ENCODE measurements at regions not wholly inside any gene's neighbourhood (a gene's known extent, or its start where the extent isn't known, plus 50 kb on each side); places are given as distances from the start of the nearest gene placed in this dataset.

GRCh38 chr3:67090474-67090873 lies 92.4 kb downstream of the KBTBD8 start:
- no peaks in the 10 kb centered on the region for H3K9me3 ChIP-seq (ENCODE audit: insufficient read depth, low read depth, low read length)
- H3K27me3 ChIP-seq (ENCODE audit: insufficient read depth, low read length, poor library complexity, severe bottlenecking) = peaks cover 48% of the 10 kb centered on the region
- no peaks in the 10 kb centered on the region for H3K9me2 ChIP-seq (replicated peaks; ENCODE audit: low read depth, low read length)
- no peaks in the 10 kb centered on the region for H3K79me2 ChIP-seq (ENCODE audit: insufficient read depth, low read length)
- H3K4me2 ChIP-seq (ENCODE audit: low read depth, low read length, poor library complexity, severe bottlenecking) = no peak overlapping the region
- TF ChIP-seq EZH2phosphoT487 (IDR thresholded peaks at IDR 0.05; ENCODE audit: borderline replicate concordance) (no peak), CTCF (conservative IDR thresholded peaks at IDR 0.05; ENCODE audit: low read length) (no peak)
- H3K4me3 ChIP-seq (ENCODE audit: low read length, poor library complexity, severe bottlenecking) = no peak overlapping the region
- H4K20me1 ChIP-seq (ENCODE audit: insufficient read depth, low read length, poor library complexity, severe bottlenecking) = no peaks in the 10 kb centered on the region
- H2AFZ ChIP-seq (ENCODE audit: low read length) = no peak overlapping the region
- no peaks in the 10 kb centered on the region for H3K36me3 ChIP-seq (ENCODE audit: insufficient read depth, low read length)
- H3F3A ChIP-seq (ENCODE audit: low read depth) = no peaks in the 10 kb centered on the region
- H3K4me1 ChIP-seq (ENCODE audit: insufficient read depth, low read length, poor library complexity, severe bottlenecking) = no peaks in the 10 kb centered on the region
- no peak overlapping the region for H3K9ac ChIP-seq (ENCODE audit: low read depth, low read length, poor library complexity, severe bottlenecking)

GRCh38 chr3:67093305-67093704 lies 95.2 kb downstream of the KBTBD8 start:
- Histone ChIP-seq H2AFZ (ENCODE audit: low read length) (no peak overlapping the region), H3K4me3 (ENCODE audit: low read length, poor library complexity, severe bottlenecking) (no peak overlapping the region), H3K9me3 (ENCODE audit: insufficient read depth, low read depth, low read length) (no peaks in the 10 kb centered on the region), H3K4me2 (ENCODE audit: low read depth, low read length, poor library complexity, severe bottlenecking) (no peak overlapping the region), H3K9me2 (replicated peaks; ENCODE audit: low read depth, low read length) (no peaks in the 10 kb centered on the region), H3K9ac (ENCODE audit: low read depth, low read length, poor library complexity, severe bottlenecking) (no peak overlapping the region), H4K20me1 (ENCODE audit: insufficient read depth, low read length, poor library complexity, severe bottlenecking) (no peaks in the 10 kb centered on the region), H3K79me2 (ENCODE audit: insufficient read depth, low read length) (no peaks in the 10 kb centered on the region), H3K4me1 (ENCODE audit: insufficient read depth, low read length, poor library complexity, severe bottlenecking) (no peaks in the 10 kb centered on the region), H3K36me3 (ENCODE audit: insufficient read depth, low read length) (no peaks in the 10 kb centered on the region), H3K27me3 (ENCODE audit: insufficient read depth, low read length, poor library complexity, severe bottlenecking) (peaks cover 28% of the 10 kb centered on the region), H3F3A (ENCODE audit: low read depth) (no peaks in the 10 kb centered on the region)
- no peak for TF ChIP-seq CTCF (conservative IDR thresholded peaks at IDR 0.05; ENCODE audit: low read length)
- no peak for TF ChIP-seq EZH2phosphoT487 (IDR thresholded peaks at IDR 0.05; ENCODE audit: borderline replicate concordance)

GRCh38 chr3:67094167-67094566 lies 96.1 kb downstream of the KBTBD8 start:
- Histone ChIP-seq H4K20me1 (ENCODE audit: insufficient read depth, low read length, poor library complexity, severe bottlenecking) (no peaks in the 10 kb centered on the region), H3K9me2 (replicated peaks; ENCODE audit: low read depth, low read length) (no peaks in the 10 kb centered on the region), H3K79me2 (ENCODE audit: insufficient read depth, low read length) (no peaks in the 10 kb centered on the region), H3K27me3 (ENCODE audit: insufficient read depth, low read length, poor library complexity, severe bottlenecking) (peaks cover 25% of the 10 kb centered on the region), H3K9ac (ENCODE audit: low read depth, low read length, poor library complexity, severe bottlenecking) (no peak overlapping the region), H3K4me3 (ENCODE audit: low read length, poor library complexity, severe bottlenecking) (no peak overlapping the region), H2AFZ (ENCODE audit: low read length) (no peak overlapping the region), H3K9me3 (ENCODE audit: insufficient read depth, low read depth, low read length) (no peaks in the 10 kb centered on the region), H3K4me2 (ENCODE audit: low read depth, low read length, poor library complexity, severe bottlenecking) (no peak overlapping the region), H3K4me1 (ENCODE audit: insufficient read depth, low read length, poor library complexity, severe bottlenecking) (no peaks in the 10 kb centered on the region), H3F3A (ENCODE audit: low read depth) (no peaks in the 10 kb centered on the region), H3K36me3 (ENCODE audit: insufficient read depth, low read length) (no peaks in the 10 kb centered on the region)
- TF ChIP-seq EZH2phosphoT487 (IDR thresholded peaks at IDR 0.05; ENCODE audit: borderline replicate concordance) = no peak
- no peak for TF ChIP-seq CTCF (conservative IDR thresholded peaks at IDR 0.05; ENCODE audit: low read length)
